ENCODE measurements at regions not wholly inside any gene's neighbourhood (a gene's known extent, or its start where the extent isn't known, plus 50 kb on each side); places are given as distances from the start of the nearest gene placed in this dataset.

DNA sequence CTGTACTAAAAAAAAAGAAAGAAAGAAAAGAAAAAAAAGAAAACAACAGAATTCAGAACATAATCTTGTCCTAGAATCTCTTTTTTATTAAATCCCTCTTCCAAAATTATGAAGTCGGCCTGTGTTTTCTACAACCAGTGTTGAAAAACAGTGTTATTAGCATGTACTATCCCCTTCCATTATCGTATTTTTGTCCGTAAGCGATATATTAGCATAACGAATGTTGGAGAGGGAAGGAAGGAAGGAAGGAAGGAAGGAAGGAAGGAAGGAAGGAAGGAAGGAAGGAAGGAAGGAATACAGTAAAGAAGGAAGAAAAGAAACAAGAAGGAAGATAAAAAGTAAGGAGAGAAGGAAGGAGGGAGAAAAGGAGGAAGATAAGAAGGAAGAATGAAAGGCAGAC, 393.0 kb upstream of the TSHZ3 start:
- TF ChIP-seq POLR2AphosphoS5 (IDR thresholded peaks at IDR 0.05; ENCODE audit: low read depth, low read length) (no peak), TAF1 (IDR thresholded peaks at IDR 0.05; ENCODE audit: borderline replicate concordance, low read depth, low read length) (no peak), POLR2A (IDR thresholded peaks at IDR 0.05; ENCODE audit: low read depth, low read length) (no peak)
- FAIRE-seq (no peak), DNase-seq (ENCODE audit: insufficient read length) (no peak)

DNA sequence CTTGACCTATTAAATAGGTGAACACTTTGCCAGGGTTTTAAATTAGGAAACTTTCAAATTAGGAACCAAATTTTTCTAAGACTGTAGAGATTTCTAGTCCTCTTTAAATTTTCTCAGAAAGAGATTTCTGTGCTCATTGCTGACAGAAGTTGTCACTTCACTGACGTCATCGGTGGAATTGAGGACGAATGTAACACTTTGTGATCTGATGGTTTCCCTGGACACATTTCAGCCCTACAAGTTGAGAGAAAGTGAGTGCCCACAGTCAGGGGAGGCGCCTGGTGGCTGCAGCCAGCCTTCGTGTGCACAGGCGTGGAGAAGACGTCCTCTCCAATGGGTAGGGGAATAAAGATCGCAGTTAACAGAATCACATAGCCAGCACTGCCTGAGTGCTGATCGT, 396.5 kb upstream of the TSHZ3 start:
- TF ChIP-seq TAF1 (IDR thresholded peaks at IDR 0.05; ENCODE audit: borderline replicate concordance, low read depth, low read length): no peak
- no peak for TF ChIP-seq POLR2AphosphoS5 (IDR thresholded peaks at IDR 0.05; ENCODE audit: low read depth, low read length)
- TF ChIP-seq POLR2A (IDR thresholded peaks at IDR 0.05; ENCODE audit: low read depth, low read length): no peak
- DNase-seq (ENCODE audit: insufficient read length): no peak
- FAIRE-seq: no peak

DNA sequence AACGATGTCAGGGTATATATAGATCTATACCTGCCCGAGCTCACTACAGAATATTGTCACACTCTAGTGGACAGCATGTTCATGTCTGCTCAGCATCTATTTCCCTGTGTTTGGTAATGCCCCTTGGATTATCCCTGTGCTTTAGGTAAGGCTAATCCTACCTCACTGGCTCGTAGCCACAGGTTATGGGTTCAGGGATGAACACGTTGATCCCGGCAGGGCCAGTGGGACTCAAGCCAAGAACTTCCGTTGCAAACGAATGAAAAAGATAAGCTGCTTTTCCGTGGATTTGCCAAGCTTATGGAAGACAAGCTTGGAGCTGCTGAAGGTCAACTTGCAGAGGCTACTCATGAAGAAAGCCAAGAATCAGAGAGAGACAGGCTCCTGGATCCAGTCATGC, 400.0 kb upstream of the TSHZ3 start:
- no peak for FAIRE-seq
- TF ChIP-seq POLR2AphosphoS5 (IDR thresholded peaks at IDR 0.05; ENCODE audit: low read depth, low read length): no peak
- no peak for TF ChIP-seq POLR2A (IDR thresholded peaks at IDR 0.05; ENCODE audit: low read depth, low read length)
- no peak for DNase-seq (ENCODE audit: insufficient read length)

DNA sequence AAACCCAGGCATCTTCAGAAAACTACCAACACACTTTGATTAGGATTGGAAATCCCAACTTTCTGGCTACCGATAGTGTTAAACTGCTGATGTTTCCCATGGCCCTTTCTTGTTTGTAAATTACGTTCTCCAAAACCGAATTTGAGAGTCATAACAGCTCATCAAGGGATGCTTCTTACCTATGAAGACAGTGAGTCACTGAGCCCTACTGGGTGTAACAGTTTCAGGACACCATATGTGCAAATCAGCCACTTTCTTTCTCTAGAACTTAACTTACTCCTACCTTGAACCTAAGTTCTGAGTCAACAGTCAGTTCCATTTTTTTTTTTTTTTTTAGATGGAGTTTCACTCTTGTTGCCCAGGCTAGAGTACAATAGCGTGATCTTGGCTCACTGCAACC, 410.1 kb upstream of the TSHZ3 start:
- DNase-seq (ENCODE audit: insufficient read length) (no peak), FAIRE-seq (no peak)
- TF ChIP-seq POLR2A (IDR thresholded peaks at IDR 0.05; ENCODE audit: low read depth, low read length): no peak

DNA sequence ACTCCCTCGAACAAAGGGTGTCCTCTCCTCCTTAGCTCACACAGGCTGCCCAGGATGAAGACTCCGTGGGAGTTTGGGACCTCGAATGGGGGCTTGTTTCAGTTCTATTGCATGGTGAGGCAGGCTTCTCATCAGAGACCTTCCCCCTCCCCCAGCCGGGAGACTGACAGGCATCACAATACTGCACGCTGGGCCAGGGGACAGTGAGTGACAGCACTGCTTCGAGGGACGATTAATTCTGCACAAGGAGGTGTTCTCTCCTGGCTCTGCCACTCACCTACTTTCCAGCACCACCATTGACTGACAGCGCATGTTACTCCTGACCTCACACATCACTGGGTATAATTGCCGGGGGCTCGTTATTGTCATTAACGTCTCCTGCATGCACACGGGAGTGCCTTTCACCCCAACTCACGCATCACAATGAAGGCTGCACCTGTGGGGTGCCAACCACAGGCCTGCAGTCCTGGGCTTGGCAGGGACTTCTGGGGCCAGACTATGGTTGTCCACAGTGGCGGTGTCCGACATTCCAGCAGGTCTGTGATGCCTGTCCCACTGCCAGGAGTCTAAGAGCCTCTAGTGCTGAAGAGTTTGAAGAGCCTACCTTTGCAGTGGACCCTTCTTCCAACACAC, 412.2 kb upstream of the TSHZ3 start:
- DNase-seq (ENCODE audit: insufficient read length) (no peak), FAIRE-seq (no peak)
- no peak for TF ChIP-seq POLR2AphosphoS5 (IDR thresholded peaks at IDR 0.05; ENCODE audit: low read depth, low read length)

DNA sequence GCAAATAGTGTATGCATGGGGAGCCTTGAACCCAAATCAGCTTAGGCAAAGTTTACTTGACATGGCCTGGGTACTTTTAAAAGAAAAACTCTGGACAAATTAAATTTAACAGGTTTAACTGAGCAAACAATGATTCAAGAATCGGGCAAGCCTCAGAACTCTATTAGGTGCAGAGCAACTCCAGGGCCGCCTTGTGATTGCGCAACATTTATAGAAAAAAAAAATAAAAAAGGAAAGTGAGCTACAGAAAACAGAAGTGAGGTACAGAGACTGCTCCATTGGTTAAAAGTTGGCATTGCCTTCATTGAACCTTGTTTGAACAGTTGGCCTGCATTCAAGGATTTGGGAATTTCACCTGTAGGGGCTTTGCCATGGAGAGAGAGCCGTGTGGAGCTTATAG, 421.0 kb upstream of the TSHZ3 start:
- no peak for DNase-seq (ENCODE audit: insufficient read length)
- no peak for TF ChIP-seq POLR2AphosphoS5 (IDR thresholded peaks at IDR 0.05; ENCODE audit: low read depth, low read length)
- FAIRE-seq: no peak

DNA sequence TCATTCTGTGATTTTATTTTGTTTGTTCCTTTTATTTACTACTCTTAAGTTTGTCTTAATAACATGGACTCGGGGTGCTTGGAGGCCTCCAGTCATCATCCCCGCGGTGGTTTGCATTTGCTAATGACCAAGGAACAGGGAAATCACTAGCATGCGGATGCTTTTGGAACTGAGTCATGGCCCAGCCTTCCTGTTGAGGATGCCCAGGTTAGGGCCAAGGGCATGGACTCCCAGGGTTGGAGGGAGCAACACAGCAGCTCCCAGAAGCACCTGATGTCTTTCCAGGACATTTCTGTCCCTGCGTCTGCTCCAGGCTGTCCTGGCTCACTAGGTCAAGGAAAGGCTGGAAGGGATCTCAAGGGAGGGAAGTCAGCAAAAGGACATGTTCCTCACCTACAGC, 423.7 kb upstream of the TSHZ3 start:
- TF ChIP-seq POLR2A (IDR thresholded peaks at IDR 0.05; ENCODE audit: low read depth, low read length) (no peak), TAF1 (IDR thresholded peaks at IDR 0.05; ENCODE audit: borderline replicate concordance, low read depth, low read length) (no peak), POLR2AphosphoS5 (IDR thresholded peaks at IDR 0.05; ENCODE audit: low read depth, low read length) (no peak)
- FAIRE-seq (no peak), DNase-seq (ENCODE audit: insufficient read length) (no peak)

DNA sequence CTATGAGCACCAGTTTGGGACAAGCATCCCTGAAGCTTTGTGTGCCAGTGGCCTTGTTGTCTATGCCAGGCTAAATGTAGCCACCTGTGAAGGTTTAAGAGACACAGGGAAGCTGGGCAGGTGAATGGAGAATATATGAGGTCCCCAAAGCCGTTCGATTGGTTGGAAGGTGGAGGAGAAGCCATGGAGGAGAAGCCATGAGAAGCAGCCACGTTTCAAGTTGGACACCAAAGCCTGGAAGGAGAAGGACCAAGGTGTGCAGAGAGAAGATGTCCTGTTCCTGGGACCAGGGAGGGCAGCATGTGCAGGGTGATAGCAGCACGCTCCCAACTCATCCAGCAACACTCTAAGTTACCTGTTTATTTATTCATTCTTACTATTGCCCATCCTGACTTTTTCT, 432.3 kb upstream of the TSHZ3 start:
- DNase-seq (ENCODE audit: insufficient read length) (no peak), FAIRE-seq (no peak)
- no peak for TF ChIP-seq POLR2A (IDR thresholded peaks at IDR 0.05; ENCODE audit: low read depth, low read length)
- no peak for TF ChIP-seq POLR2AphosphoS5 (IDR thresholded peaks at IDR 0.05; ENCODE audit: low read depth, low read length)
- TF ChIP-seq TAF1 (IDR thresholded peaks at IDR 0.05; ENCODE audit: borderline replicate concordance, low read depth, low read length): no peak

DNA sequence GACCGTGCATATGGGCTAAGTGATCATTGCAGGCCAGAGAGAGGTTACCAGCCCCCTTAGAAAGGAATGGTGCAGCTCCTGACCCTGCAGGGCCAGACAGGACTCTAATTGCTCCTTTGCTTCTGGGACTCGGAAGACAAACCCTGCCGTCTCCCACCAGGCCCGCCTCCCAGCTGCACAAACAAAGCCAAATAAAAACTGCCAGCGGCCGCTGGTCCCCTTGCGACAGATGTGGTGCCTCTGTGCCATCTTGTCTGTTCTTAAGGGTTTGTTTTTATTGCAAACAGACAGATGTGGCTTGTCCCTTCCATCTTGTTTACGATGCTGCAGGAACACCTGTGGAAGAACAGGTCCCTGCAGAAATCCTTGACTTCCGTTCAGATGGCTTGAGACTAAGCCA, 434.4 kb upstream of the TSHZ3 start:
- DNase-seq (ENCODE audit: insufficient read length): no peak
- FAIRE-seq: no peak

DNA sequence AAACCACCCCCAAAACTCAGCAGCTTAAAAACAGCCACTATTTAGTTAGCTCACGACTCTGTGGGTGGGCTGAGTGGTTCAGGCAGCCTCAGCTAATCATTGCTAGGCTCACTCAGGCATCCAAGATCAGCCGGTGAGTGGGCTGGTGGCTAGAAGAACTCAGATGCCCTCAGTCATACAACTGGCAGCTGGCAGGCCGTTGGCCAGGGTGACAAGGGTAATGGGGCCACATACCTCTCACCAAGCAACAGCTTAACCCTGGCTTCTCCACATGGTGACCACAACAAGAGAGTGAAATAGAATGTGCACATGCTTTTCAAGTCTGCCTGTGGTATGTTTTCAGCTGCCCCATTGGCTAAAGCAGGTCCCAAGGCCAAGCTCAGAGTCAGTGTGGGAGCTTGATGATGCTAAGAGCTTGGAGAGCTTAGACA, 435.4 kb upstream of the TSHZ3 start:
- FAIRE-seq (no peak), DNase-seq (ENCODE audit: insufficient read length) (no peak)
- TF ChIP-seq TAF1 (IDR thresholded peaks at IDR 0.05; ENCODE audit: borderline replicate concordance, low read depth, low read length): no peak

More for the DNA sequence above, 434.4 kb upstream of the TSHZ3 start:
- TF ChIP-seq POLR2AphosphoS5 (IDR thresholded peaks at IDR 0.05; ENCODE audit: low read depth, low read length) (no peak), POLR2A (IDR thresholded peaks at IDR 0.05; ENCODE audit: low read depth, low read length) (no peak), TAF1 (IDR thresholded peaks at IDR 0.05; ENCODE audit: borderline replicate concordance, low read depth, low read length) (no peak)

DNA sequence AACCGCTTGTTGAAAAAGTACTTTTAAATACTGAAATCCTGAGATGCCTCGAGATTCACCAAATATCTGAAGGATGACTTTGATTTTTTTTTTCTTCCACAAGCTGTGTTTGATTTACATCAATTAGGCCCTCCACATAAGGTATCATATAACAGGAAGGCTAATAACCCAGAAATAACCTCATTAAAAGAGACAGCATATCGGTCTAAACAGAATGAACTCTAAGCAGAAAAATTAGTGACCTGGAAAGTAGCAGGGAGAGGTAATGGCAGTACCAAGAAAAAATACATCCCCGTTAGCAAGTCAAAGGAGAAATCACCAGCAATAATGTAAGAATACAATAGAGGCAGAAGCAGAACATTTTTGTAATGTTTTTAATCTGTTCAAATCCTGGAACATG, 452.4 kb upstream of the TSHZ3 start:
- FAIRE-seq (no peak), DNase-seq (ENCODE audit: insufficient read length) (no peak)
- no peak for TF ChIP-seq POLR2AphosphoS5 (IDR thresholded peaks at IDR 0.05; ENCODE audit: low read depth, low read length)
- no peak for TF ChIP-seq POLR2A (IDR thresholded peaks at IDR 0.05; ENCODE audit: low read depth, low read length)
- no peak for TF ChIP-seq TAF1 (IDR thresholded peaks at IDR 0.05; ENCODE audit: borderline replicate concordance, low read depth, low read length)

DNA sequence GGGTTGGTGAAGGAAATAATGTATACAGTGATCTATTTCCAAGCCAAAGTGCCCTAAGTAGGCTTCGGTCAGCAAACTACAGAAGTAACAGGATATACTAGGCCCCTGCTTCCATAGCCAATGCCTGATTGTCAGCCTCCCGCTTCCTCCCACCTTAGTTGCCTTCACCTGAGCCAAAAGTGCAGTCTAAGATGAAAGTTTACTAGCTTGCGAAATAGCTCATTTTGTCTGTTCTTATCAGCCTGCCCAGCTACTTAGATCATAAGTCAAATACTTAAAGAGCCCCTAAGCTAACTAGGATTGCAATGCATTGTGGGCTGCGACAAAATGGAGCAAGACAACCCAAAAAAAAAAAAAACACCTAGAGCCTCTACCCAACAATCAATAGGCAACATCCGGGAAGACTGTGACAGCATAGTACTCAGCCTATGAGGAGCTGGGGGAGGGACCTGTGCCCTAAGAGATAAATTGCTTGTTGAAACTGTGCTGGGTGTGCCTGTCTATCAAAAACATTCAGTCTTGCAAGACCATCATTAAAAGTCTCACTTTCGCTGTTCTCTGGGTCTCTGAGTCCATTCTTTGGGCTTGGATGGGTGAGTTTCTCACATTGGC, 454.7 kb upstream of the TSHZ3 start:
- TF ChIP-seq TAF1 (IDR thresholded peaks at IDR 0.05; ENCODE audit: borderline replicate concordance, low read depth, low read length): no peak
- TF ChIP-seq POLR2AphosphoS5 (IDR thresholded peaks at IDR 0.05; ENCODE audit: low read depth, low read length): no peak
- no peak for TF ChIP-seq POLR2A (IDR thresholded peaks at IDR 0.05; ENCODE audit: low read depth, low read length)
- FAIRE-seq: no peak
- DNase-seq (ENCODE audit: insufficient read length): no peak

DNA sequence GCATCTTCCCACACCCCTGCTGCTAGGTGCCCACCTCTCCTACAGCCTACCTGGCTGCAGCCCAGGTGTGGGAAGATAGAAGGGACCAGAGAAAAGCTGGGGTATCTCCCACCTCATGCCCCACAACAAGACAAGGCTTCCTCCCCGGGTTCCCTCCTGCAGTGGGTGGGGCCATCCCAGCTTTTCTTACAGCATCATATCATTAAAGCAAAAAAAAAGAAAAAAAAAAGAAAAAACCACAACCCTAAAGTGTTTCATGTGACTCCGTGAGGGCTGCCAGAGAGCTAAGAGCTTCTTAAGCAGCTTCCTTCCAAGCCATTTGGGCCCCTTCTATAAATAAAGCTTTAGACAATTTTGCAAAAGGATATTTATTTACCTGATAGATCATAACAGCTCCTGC, 455.4 kb upstream of the TSHZ3 start:
- FAIRE-seq (no peak), DNase-seq (ENCODE audit: insufficient read length) (no peak)
- TF ChIP-seq TAF1 (IDR thresholded peaks at IDR 0.05; ENCODE audit: borderline replicate concordance, low read depth, low read length): no peak
- TF ChIP-seq POLR2A (IDR thresholded peaks at IDR 0.05; ENCODE audit: low read depth, low read length): no peak
- no peak for TF ChIP-seq POLR2AphosphoS5 (IDR thresholded peaks at IDR 0.05; ENCODE audit: low read depth, low read length)

Data from GM12892 (cell line).